AML-193 (cell line): ENCODE measurements at regions not wholly inside any gene's neighbourhood (a gene's known extent, or its start where the extent isn't known, plus 50 kb on each side); places are given as distances from the start of the nearest gene placed in this dataset.
"Not testable (repeated sequence)": the region's sequence is repeated elsewhere in the genome, so short reads cannot be mapped to it uniquely, and the experiment has no call there.

Experiments used
- DNase-seq, 2 experiments: peaks; one replicate each; lab custom pipeline; 2025; lab: John Stamatoyannopoulos, UW

- DNase-seq: no peak
Measured at GRCh38 chr3:106025151-106025722, 156.4 kb upstream of the CBLB start.

GRCh38 chr3:106029954-106030626 lies 161.3 kb upstream of the CBLB start:
- no peak for DNase-seq

- DNase-seq: no peak
Measured at GRCh38 chr3:106030627-106030963, 161.8 kb upstream of the CBLB start.

GRCh38 chr3:106032479-106032878 lies 163.7 kb upstream of the CBLB start:
- DNase-seq: no peak

GRCh38 chr3:106033654-106034053 lies 164.8 kb upstream of the CBLB start:
- DNase-seq: no peak

- DNase-seq: no peak
Measured at GRCh38 chr3:106034313-106034712, 165.5 kb upstream of the CBLB start.

GRCh38 chr3:106035619-106036018 lies 166.8 kb upstream of the CBLB start:
- no peak for DNase-seq

GRCh38 chr3:106036696-106037095 lies 167.9 kb upstream of the CBLB start:
- no peak for DNase-seq

GRCh38 chr3:106047221-106047620 lies 178.4 kb upstream of the CBLB start:
- no peak for DNase-seq

GRCh38 chr3:106048946-106049481 lies 180.2 kb upstream of the CBLB start:
- no peak for DNase-seq

GRCh38 chr3:106049821-106050220 lies 181.0 kb upstream of the CBLB start:
- DNase-seq: no peak

GRCh38 chr3:106056931-106057330 lies 188.1 kb upstream of the CBLB start:
- no peak for DNase-seq

GRCh38 chr3:106058475-106058874 lies 189.7 kb upstream of the CBLB start:
- no peak for DNase-seq

GRCh38 chr3:106059953-106060517 lies 191.2 kb upstream of the CBLB start:
- DNase-seq: no peak

- DNase-seq: no peak
Measured at GRCh38 chr3:106063909-106064308, 195.1 kb upstream of the CBLB start.

- no peak for DNase-seq
Measured at GRCh38 chr3:106065831-106066230, 197.0 kb upstream of the CBLB start.

GRCh38 chr3:106067711-106068110 lies 198.9 kb upstream of the CBLB start:
- no peak for DNase-seq

GRCh38 chr3:106068381-106068780 lies 199.6 kb upstream of the CBLB start:
- DNase-seq: no peak

- no peak for DNase-seq
Measured at GRCh38 chr3:106068795-106069194, 200.0 kb upstream of the CBLB start.

- no peak for DNase-seq
Measured at GRCh38 chr3:106070187-106070586, 201.4 kb upstream of the CBLB start.

- no peak for DNase-seq
Measured at GRCh38 chr3:106071306-106071705, 202.5 kb upstream of the CBLB start.

GRCh38 chr3:106072596-106072995 lies 203.8 kb upstream of the CBLB start:
- not testable (repeated sequence) for DNase-seq

- DNase-seq: not testable (repeated sequence)
Measured at GRCh38 chr3:106073806-106074205, 205.0 kb upstream of the CBLB start.

GRCh38 chr3:106075731-106076130 lies 206.9 kb upstream of the CBLB start:
- DNase-seq: not testable (repeated sequence)
